GM12878 (cell line): ENCODE measurements at regions not wholly inside any gene's neighbourhood (a gene's known extent, or its start where the extent isn't known, plus 50 kb on each side); places are given as distances from the start of the nearest gene placed in this dataset.

ENCODE experiments used
- ATAC-seq: fragments of 200-7000 bp; cut with Tn5 transposase; 3 replicates; pipeline ENCODE4 v1.9.1; 2020; ENCODE audit warnings: mild to moderate bottlenecking, moderate library complexity
- BruUV-seq: library from RNA; stranded (reverse); fragments of 400-500 nt; replicated peaks from 2 replicates; lab custom pipeline; 2021; lab: Mats Ljungman, UMichigan
- CTCF ChIA-PET: fragments of 300-600 bp; sonication (Branson Sonifier 250); formaldehyde crosslinking; extraction: SDS; loops from one replicate; lab custom pipeline; 2021; ENCODE audit warnings: inconsistent platforms; lab: Yijun Ruan, JAX
- POLR2A ChIA-PET: fragments of 350-600 bp; formaldehyde crosslinking; extraction: SDS; loops from one replicate; lab custom pipeline; 2021; ENCODE audit warnings: inconsistent platforms; lab: Charles Lee
- RAD21 ChIA-PET: fragments of 300-600 bp; sonication (Branson Sonifier 250); formaldehyde crosslinking; loops from one replicate; lab custom pipeline; 2023; ENCODE audit warnings: antibody characterized with exemption; ENCODE audit not compliant: unreplicated experiment; lab: Charles Lee
- SMC1A ChIA-PET: fragments of 300-600 bp; sonication (Branson Sonifier 250); formaldehyde crosslinking; loops from one replicate; lab custom pipeline; 2023; ENCODE audit not compliant: unreplicated experiment, uncharacterized antibody; lab: Charles Lee
- DNase-seq: peaks from one replicate; pipeline ENCODE4 v3.0.0-alpha.2; 2011; ENCODE audit warnings: low read depth, low spot score
- FAIRE-seq: peaks from 3 replicates; lab custom pipeline; 2011; peaks lifted over from hg19 to GRCh38; lab: Jason Lieb, UNC
- H2AFZ ChIP-seq: 2 replicates; pipeline ENCODE4 v1.6.0; 2011; ENCODE audit warnings: low read depth, low read length, control low read depth; ENCODE audit not compliant: control insufficient read depth
- H3K27ac ChIP-seq: 2 replicates; pipeline ENCODE4 v1.5.1; 2011; ENCODE audit warnings: control low read depth; ENCODE audit not compliant: control insufficient read depth, insufficient read depth
- H3K27me3 ChIP-seq, 2 experiments: replicated peaks in 1 of 2; 2 replicates each; pipeline versions ENCODE4 v1.6.0 to v1.6.1; 2011; ENCODE audit warnings: low read length in 1 of 2; ENCODE audit not compliant: control insufficient read depth in 2 of 2, insufficient read depth in 2 of 2
- H3K36me3 ChIP-seq, 2 experiments: 2 replicates each; pipeline ENCODE4 v1.5.1; 2011; ENCODE audit warnings: low read length in 1 of 2; ENCODE audit not compliant: control insufficient read depth in 2 of 2, insufficient read depth in 2 of 2
- H3K4me1 ChIP-seq: 2 replicates; pipeline ENCODE4 v1.6.1; 2011; ENCODE audit warnings: mild to moderate bottlenecking, low read length, moderate library complexity, mixed read lengths; ENCODE audit not compliant: control insufficient read depth, insufficient read depth
- H3K4me2 ChIP-seq: 2 replicates; pipeline ENCODE4 v1.6.0; 2011; ENCODE audit warnings: control low read depth; ENCODE audit not compliant: control insufficient read depth, insufficient read depth
- H3K4me3 ChIP-seq: fragments of 200-600 bp; sonication (generic); 2 replicates; pipeline ENCODE4 v1.5.1; 2016
- H3K79me2 ChIP-seq: 2 replicates; pipeline ENCODE4 v1.6.0; 2011; ENCODE audit warnings: low read length; ENCODE audit not compliant: control insufficient read depth, insufficient read depth
- H3K9ac ChIP-seq: 2 replicates; pipeline ENCODE4 v1.8.0; 2011; ENCODE audit warnings: low read length, control low read depth, mixed read lengths; ENCODE audit not compliant: control insufficient read depth, insufficient read depth
- H3K9me3 ChIP-seq: replicated peaks from 3 replicates; pipeline ENCODE4 v1.5.1; 2011; ENCODE audit warnings: mild to moderate bottlenecking, low read length; ENCODE audit not compliant: control insufficient read depth, insufficient read depth
- H4K20me1 ChIP-seq: 2 replicates; pipeline ENCODE4 v1.6.0; 2011; ENCODE audit not compliant: control insufficient read depth, insufficient read depth
- ASH2L ChIP-seq: fragments of 300-600, 200-600 bp; sonication (generic); IDR thresholded peaks from 2 replicates; pipeline ENCODE4 v1.6.1; 2017; ENCODE audit warnings: low read depth, mild to moderate bottlenecking, borderline replicate concordance
- CEBPB ChIP-seq, 2 experiments: fragments of 150-350 bp in 1 of 2; IDR thresholded peaks; 2 replicates each; pipeline ENCODE4 v1.6.1; 2012 to 2014; ENCODE audit warnings: low read depth in 2 of 2, low read length in 2 of 2, borderline replicate concordance in 1 of 2, inconsistent platforms in 1 of 2
- CEBPZ ChIP-seq: fragments of 150-350 bp; IDR thresholded peaks from 2 replicates; pipeline ENCODE4 v1.6.1; 2016; ENCODE audit warnings: low read depth, low read length
- DPF2 ChIP-seq: fragments of 450-650 bp; IDR thresholded peaks from 2 replicates; pipeline ENCODE4 v1.6.1; 2017; ENCODE audit warnings: mild to moderate bottlenecking
- EGR1 ChIP-seq, 2 experiments: IDR thresholded peaks; 1 replicate in 1 of 2; 2 replicates in 1 of 2; pipeline ENCODE4 v1.6.1; 2011 to 2012; ENCODE audit warnings: low read depth in 2 of 2, low read length in 2 of 2, borderline replicate concordance in 1 of 2, mild to moderate bottlenecking in 1 of 2, moderate library complexity in 1 of 2
- HCFC1 ChIP-seq: fragments of 150-350 bp; IDR thresholded peaks from 2 replicates; pipeline ENCODE4 v1.6.1; 2014; ENCODE audit warnings: low read length
- HDAC2 ChIP-seq: fragments of 200-600 bp; sonication (generic); IDR thresholded peaks from 2 replicates; pipeline ENCODE4 v1.6.1; 2017
- HDAC6 ChIP-seq: fragments of 200-600 bp; sonication (generic); IDR thresholded peaks from one replicate; pipeline ENCODE4 v1.8.0; 2017; ENCODE audit warnings: antibody characterized with exemption; ENCODE audit not compliant: unreplicated experiment
- NRF1 ChIP-seq: conservative IDR thresholded peaks from 2 replicates; pipeline ENCODE4 v1.6.1; 2011; ENCODE audit warnings: mild to moderate bottlenecking, low read depth, low read length, improper control_type of control experiment
- POLR2AphosphoS2 ChIP-seq: IDR thresholded peaks from 2 replicates; pipeline ENCODE4 v1.6.1; 2011; ENCODE audit warnings: low read depth, mild to moderate bottlenecking, low read length, improper control_type of control experiment, moderate library complexity
- SMAD5 ChIP-seq: IDR thresholded peaks from 2 replicates; pipeline ENCODE4 v1.6.1; 2016; ENCODE audit warnings: antibody characterized with exemption, low read depth
- SRF ChIP-seq, 2 experiments: IDR thresholded peaks; 2 replicates each; pipeline ENCODE4 v1.6.1; 2011; ENCODE audit warnings: low read depth in 2 of 2, low read length in 2 of 2, mild to moderate bottlenecking in 1 of 2, moderate library complexity in 1 of 2
- TCF7 ChIP-seq: IDR thresholded peaks from 2 replicates; pipeline ENCODE4 v1.6.1; 2014; ENCODE audit warnings: antibody characterized with exemption, borderline replicate concordance
- USF1 ChIP-seq: IDR thresholded peaks from 2 replicates; pipeline ENCODE4 v1.6.1; 2011; ENCODE audit warnings: borderline replicate concordance, low read depth, mild to moderate bottlenecking, moderate library complexity, mixed read lengths, low read length; ENCODE audit not compliant: insufficient read depth; ENCODE audit errors: extremely low read length
- ZNF217 ChIP-seq: fragments of 450-650 bp; IDR thresholded peaks from 2 replicates; pipeline ENCODE4 v1.6.1; 2017; ENCODE audit warnings: antibody characterized with exemption, mild to moderate bottlenecking
- WGBS: methylation state at CpG from one replicate; pipeline ENCODE4 v1.1.6; 2016; ENCODE audit warnings: low lambda C conversion rate; ENCODE audit not compliant: insufficient replicate concordance, insufficient coverage; ENCODE audit errors: missing lambda C conversion rate; 5-methylcytosine and 5-hydroxymethylcytosine counted together
- in situ Hi-C: fragments of 300-500 bp; cut with MboI; formaldehyde crosslinking; loops from 9 replicates; pipeline ENCODE4 v1.14.3; 2018; ENCODE audit warnings: mixed read lengths
- intact Hi-C: fragments of 100-400 bp; cut with micrococcal nuclease; formaldehyde crosslinking; loops from one replicate; pipeline ENCODE4 v1.14.2; 2022; ENCODE audit not compliant: unreplicated experiment
- TF ChIP-seq, protein P1 (sequence below): IDR thresholded peaks from 2 replicates; pipeline ENCODE4 v1.6.1; 2012; ENCODE audit warnings: low read depth, low read length, improper control_type of control experiment
- TF ChIP-seq, protein P2 (sequence below): fragments of 450-650 bp; IDR thresholded peaks from 2 replicates; pipeline ENCODE4 v1.6.1; 2017; ENCODE audit warnings: low read depth, mild to moderate bottlenecking, moderate library complexity

DNA sequence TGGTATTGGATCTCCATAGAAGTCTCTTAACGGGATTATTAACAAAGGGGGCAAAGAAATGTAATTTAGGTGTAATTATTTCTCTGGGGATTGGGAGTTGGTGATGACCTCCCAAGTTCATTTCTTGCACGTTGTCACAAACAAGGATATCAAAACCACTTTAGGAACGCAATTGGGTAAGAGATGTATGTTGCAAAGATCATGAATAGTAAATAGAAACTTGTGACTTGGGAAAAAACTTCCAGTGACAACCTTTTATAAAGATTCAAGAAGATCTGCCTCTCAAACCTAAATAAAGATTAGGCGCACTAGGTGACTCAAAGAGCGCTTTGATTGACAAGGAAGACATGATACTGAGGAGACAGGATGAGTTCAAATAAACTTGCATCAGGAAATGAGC lies 127.8 kb upstream of the TRIB2 start (continued):
- TF ChIP-seq USF1 (no peak), DPF2 (no peak), TCF7 (no peak), POLR2AphosphoS2 (no peak), NRF1 (no peak), ASH2L (no peak)
- TF ChIP-seq, protein P1, sequence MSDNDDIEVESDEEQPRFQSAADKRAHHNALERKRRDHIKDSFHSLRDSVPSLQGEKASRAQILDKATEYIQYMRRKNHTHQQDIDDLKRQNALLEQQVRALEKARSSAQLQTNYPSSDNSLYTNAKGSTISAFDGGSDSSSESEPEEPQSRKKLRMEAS: no peak

DNA sequence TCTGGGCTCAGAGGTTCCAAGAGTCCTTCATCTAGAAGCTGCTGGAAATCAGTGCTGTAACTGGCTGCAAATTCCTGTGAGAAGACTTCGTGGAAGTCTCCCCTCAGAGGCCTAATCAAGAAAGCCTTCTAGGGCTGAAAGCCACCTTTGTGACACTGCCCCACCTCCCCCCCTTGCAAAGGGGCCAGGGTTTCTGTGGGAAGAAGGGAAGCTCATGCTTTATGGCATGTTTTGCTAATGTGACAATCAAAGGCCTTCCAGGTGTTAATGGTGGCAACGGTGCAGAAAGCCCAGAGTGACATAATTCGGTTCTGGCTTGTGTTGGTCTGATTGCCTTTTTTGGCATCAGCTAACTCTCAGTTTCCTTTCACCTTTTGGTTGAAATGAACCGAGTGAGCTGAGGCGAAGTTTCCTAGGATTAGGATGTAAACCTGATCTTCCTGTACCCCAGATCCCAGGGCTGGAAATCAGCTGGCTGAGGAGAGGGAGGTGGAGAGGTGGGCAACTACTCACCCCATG lies 126.9 kb upstream of the TRIB2 start:
- ChIA-PET POLR2A (no interaction called here), SMC1A (interaction anchor here (1.0 kb wide), 1 partner anchor 43 kb away, joined by 3 read pairs; no protein-coding TSS in a partner anchor), RAD21 (interaction anchor here (0.5 kb wide), 1 partner anchor 757 kb away, joined by 4 read pairs; no protein-coding TSS in a partner anchor), CTCF (interaction anchor here (0.8 to 1.2 kb wide), 3 partner anchors 11 to 44 kb away, joined by 3 read pairs; no protein-coding TSS in a partner anchor)
- 33% methylated on average over 5 of the region's 5 CpGs for WGBS
- in situ Hi-C loops (no loop called here), intact Hi-C loops (loop anchor here (10.0 kb wide), 1 partner anchor 755 kb away; no protein-coding TSS in a partner anchor)
- H4K20me1 ChIP-seq: no peaks in the 10 kb centered on the region
- no peak overlapping the region for H3K9ac ChIP-seq
- ATAC-seq (peak; percentile 41; the same call in 2 of the 3 replicates), DNase-seq (no peak), FAIRE-seq (no peak)
- peak overlapping the region; percentile 41 for H3K4me2 ChIP-seq
- H3K27ac ChIP-seq: no peak overlapping the region
- H2AFZ ChIP-seq: no peak overlapping the region
- no peaks in the 10 kb centered on the region for H3K27me3 ChIP-seq
- no peaks in the 10 kb centered on the region for H3K36me3 ChIP-seq
- no peaks in the 10 kb centered on the region for H3K9me3 ChIP-seq
- peaks cover 19% of the 10 kb centered on the region for H3K4me1 ChIP-seq
- no peaks in the 10 kb centered on the region for H3K79me2 ChIP-seq
- H3K4me3 ChIP-seq: no peak overlapping the region
- BruUV-seq: no TSS peak
- no peak for TF ChIP-seq HCFC1
- TF ChIP-seq CEBPB (IDR thresholded peaks at IDR 0.05; ENCODE audit: borderline replicate concordance in 1 of 2, low read depth in 2 of 2, low read length in 2 of 2): no peak
- no peak for TF ChIP-seq HDAC6
- no peak for TF ChIP-seq CEBPZ
- TF ChIP-seq ZNF217: no peak
- TF ChIP-seq HDAC2: no peak
- no peak for TF ChIP-seq EGR1 (IDR thresholded peaks at IDR 0.05; ENCODE audit: borderline replicate concordance in 1 of 2, low read depth in 2 of 2, low read length in 2 of 2)
- TF ChIP-seq, protein P2, sequence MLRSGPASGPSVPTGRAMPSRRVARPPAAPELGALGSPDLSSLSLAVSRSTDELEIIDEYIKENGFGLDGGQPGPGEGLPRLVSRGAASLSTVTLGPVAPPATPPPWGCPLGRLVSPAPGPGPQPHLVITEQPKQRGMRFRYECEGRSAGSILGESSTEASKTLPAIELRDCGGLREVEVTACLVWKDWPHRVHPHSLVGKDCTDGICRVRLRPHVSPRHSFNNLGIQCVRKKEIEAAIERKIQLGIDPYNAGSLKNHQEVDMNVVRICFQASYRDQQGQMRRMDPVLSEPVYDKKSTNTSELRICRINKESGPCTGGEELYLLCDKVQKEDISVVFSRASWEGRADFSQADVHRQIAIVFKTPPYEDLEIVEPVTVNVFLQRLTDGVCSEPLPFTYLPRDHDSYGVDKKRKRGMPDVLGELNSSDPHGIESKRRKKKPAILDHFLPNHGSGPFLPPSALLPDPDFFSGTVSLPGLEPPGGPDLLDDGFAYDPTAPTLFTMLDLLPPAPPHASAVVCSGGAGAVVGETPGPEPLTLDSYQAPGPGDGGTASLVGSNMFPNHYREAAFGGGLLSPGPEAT: no peak
- no peak for TF ChIP-seq SMAD5
- TF ChIP-seq SRF (IDR thresholded peaks at IDR 0.05; ENCODE audit: low read depth in 2 of 2, low read length in 2 of 2): peak; percentile 52 to 88; a peak in 3 of 4 replicates
